Left ventricle myocardium inferior (tissue), 1 donor: ENCODE measurements at regions not wholly inside any gene's neighbourhood (a gene's known extent, or its start where the extent isn't known, plus 50 kb on each side); places are given as distances from the start of the nearest gene placed in this dataset.

Experiments used
- DNase-seq: peaks from one replicate; pipeline ENCODE4 v3.0.0-alpha.2; 2020
- H3K27ac ChIP-seq: fragments of 200-600 bp; replicated peaks from 2 replicates; pipeline ENCODE4 v1.8.0; 2021
- H3K27me3 ChIP-seq: fragments of 200-600 bp; 2 replicates; pipeline ENCODE4 v1.8.0; 2021; ENCODE audit warnings: low read depth
- H3K36me3 ChIP-seq: fragments of 200-600 bp; 2 replicates; pipeline ENCODE4 v1.8.0; 2021
- H3K4me1 ChIP-seq: fragments of 200-600 bp; 2 replicates; pipeline ENCODE4 v1.8.0; 2021
- H3K4me3 ChIP-seq: fragments of 200-600 bp; 2 replicates; pipeline ENCODE4 v1.8.0; 2021; ENCODE audit warnings: mild to moderate bottlenecking, moderate library complexity
- H3K9me3 ChIP-seq: fragments of 200-600 bp; replicated peaks from 2 replicates; pipeline ENCODE4 v1.8.0; 2021
- intact Hi-C: fragments of 100-400 bp; cut with micrococcal nuclease; formaldehyde crosslinking; loops from one replicate; pipeline ENCODE4 v1.11.0; 2022
- TF ChIP-seq, protein P1 (sequence below): fragments of 200-600 bp; IDR thresholded peaks from 2 replicates; pipeline ENCODE4 v1.8.0; 2021; ENCODE audit warnings: antibody characterized with exemption, mild to moderate bottlenecking, borderline replicate concordance
- donor health status: DM: no; HTN: yes; CAD: no; lungs with severe emphysema.

DNA sequence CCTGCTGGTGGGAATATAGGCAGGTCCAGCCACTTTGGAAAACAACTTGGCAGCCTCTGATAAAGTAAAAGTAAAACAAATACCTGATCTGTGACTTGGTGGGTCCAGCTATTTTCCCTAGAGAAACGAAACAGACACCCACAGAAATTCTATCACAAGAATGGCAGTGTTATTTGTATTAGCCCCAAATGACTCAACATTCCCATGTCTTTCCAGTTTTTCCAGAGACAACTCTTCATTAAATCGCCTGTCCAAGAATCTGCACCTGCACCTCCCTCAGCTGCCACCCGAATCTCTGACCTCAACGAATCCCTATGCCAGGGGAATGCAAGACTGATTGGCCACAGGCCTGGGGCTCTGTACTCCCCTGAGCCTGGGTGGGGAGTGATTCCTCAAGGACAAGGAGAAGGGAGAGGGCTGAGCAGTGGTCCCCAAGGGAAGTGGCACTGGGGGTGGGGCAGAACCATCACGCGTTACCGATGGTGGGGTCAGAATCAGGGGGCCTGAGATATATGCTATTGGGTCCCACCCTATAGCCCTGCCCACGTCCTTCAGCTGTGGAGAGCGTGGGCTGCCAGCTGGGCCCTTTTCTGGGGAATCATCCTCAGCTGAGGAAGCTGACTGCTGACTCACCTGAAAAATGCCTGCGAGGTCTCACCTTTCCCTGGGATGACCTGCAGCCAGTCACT is 553.0 kb downstream of the PTPRU start:
- Histone ChIP-seq H3K9me3 (no peaks in the 10 kb centered on the region), H3K27ac (no peak overlapping the region), H3K36me3 (no peaks in the 10 kb centered on the region), H3K4me3 (no peak overlapping the region), H3K27me3 (peaks cover 88% of the 10 kb centered on the region), H3K4me1 (no peaks in the 10 kb centered on the region)
- no peak for DNase-seq
- TF ChIP-seq, protein P1, sequence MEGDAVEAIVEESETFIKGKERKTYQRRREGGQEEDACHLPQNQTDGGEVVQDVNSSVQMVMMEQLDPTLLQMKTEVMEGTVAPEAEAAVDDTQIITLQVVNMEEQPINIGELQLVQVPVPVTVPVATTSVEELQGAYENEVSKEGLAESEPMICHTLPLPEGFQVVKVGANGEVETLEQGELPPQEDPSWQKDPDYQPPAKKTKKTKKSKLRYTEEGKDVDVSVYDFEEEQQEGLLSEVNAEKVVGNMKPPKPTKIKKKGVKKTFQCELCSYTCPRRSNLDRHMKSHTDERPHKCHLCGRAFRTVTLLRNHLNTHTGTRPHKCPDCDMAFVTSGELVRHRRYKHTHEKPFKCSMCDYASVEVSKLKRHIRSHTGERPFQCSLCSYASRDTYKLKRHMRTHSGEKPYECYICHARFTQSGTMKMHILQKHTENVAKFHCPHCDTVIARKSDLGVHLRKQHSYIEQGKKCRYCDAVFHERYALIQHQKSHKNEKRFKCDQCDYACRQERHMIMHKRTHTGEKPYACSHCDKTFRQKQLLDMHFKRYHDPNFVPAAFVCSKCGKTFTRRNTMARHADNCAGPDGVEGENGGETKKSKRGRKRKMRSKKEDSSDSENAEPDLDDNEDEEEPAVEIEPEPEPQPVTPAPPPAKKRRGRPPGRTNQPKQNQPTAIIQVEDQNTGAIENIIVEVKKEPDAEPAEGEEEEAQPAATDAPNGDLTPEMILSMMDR, result no peak
- intact Hi-C loops, result no loop called here

DNA sequence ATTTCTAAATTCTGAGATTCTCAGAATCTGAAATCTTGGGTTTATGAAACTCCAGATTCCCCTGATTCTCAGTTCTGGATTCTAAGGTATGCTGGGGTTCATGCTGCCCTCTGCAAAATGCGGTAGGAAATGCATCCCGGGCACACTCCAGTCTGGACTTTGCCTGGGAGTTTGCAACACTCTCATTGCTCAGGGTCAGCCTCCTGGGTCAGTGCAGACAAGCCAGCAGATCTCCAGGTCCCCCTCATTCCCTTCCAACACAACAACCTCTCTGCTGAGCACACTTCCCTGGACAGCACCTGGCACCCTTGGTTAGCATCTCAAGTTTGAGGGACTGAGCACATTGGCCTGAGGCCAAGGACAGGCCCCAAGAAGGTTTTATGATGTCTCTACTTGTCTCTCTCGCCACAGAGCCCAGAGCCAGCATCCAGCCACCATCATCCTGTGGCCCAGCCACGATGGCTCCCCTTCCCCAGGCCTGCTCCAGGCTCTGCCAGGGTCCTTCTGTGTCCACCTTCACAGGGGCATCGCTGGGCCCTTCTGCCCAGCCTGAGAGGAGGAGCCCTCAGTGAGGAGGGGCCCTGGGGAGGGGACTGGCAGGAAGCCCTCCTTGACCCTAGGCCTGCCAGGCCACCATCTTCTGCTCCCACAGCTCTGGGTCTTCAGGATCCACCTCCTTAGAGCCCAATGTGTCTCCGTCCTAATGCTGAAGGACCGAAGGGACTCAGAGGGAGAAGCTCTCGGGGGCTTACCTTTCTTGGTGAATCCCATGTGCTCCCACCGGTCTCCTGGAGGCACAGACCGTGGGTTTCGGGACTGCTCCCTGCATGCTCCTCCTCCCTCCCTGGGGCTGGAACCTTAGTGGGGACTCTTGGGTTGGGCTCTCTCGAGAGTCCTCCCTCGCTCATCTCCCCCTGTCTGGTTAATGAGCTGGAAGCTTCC is 550.7 kb downstream of the PTPRU start:
- Histone ChIP-seq H3K4me1 (no peaks in the 10 kb centered on the region), H3K9me3 (no peaks in the 10 kb centered on the region), H3K4me3 (no peak overlapping the region), H3K36me3 (no peaks in the 10 kb centered on the region), H3K27ac (no peak overlapping the region), H3K27me3 (peaks cover 99% of the 10 kb centered on the region)
- intact Hi-C loops, result no loop called here
- TF ChIP-seq, protein P1, result no peak
- DNase-seq, result no peak

DNA sequence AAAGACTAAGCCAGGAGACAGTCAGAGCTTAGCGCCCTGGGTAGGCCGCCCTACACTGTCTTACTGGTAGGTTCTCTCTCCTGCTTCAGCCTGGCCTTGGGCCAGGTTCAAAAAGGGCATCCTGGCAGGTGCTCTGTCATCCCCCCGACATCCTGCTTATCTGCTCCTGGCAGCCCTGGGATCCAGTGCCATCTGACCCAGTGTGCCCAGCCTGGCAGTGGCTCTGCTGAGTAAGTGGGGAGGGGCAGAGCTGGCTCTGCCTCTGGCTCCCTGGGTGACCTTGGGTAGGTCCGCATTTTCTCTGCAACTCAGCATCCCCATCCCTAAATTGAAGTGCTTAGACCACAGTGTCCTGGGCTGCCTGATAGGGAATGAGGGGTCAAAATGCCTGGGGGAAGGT is 549.9 kb downstream of the PTPRU start:
- TF ChIP-seq, protein P1, result no peak
- H3K4me1 ChIP-seq, result no peaks in the 10 kb centered on the region
- H3K27ac ChIP-seq, result no peak overlapping the region
- no peaks in the 10 kb centered on the region for H3K9me3 ChIP-seq
- H3K27me3 ChIP-seq, result peaks cover 98% of the 10 kb centered on the region
- intact Hi-C loops, result no loop called here
- DNase-seq, result no peak
- H3K4me3 ChIP-seq, result no peak overlapping the region
- no peaks in the 10 kb centered on the region for H3K36me3 ChIP-seq

DNA sequence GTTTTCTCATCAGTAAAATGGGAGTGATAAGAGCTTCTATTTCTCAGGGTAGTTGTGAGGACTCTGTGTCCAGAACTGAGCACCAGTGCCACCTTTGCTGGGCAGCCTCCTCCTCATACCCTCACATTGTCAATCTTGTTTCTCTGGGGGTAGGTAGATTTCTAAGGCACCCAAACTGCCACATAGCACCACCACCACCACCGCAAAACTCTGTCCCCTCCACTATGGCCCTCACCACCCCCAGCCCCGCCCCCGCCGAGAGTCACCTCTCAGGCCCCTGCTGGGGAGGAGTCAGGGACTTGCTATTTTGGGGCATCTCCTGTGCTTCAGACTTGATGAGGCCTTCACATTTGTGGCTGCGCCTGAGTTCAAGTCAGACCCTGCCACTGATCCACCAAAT is 549.2 kb downstream of the PTPRU start:
- Histone ChIP-seq H3K27me3 (peaks cover 96% of the 10 kb centered on the region), H3K4me3 (no peak overlapping the region), H3K27ac (no peak overlapping the region), H3K36me3 (no peaks in the 10 kb centered on the region), H3K9me3 (no peaks in the 10 kb centered on the region), H3K4me1 (no peaks in the 10 kb centered on the region)
- intact Hi-C loops, result no loop called here
- TF ChIP-seq, protein P1, result no peak
- DNase-seq, result no peak

DNA sequence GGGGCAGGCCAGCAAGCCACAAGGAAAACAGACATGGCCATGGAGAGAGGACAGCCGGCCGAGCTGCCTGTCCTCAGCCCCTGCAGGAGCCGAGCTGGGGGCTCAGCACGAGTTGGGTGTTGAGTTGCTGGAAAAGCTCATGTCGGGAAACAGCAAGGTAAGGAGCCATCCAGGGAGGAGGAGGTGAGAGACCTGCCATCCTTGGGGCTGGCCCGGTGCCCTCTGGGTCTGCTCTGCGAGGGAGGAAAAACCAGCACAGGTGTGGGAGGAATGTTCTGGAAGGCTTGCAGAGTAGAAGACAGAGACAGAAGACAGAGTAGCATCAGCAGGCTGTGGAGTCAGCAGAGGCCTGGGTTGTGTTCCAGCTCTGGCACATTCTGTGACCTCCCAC is 548.8 kb downstream of the PTPRU start:
- Histone ChIP-seq H3K4me1 (no peaks in the 10 kb centered on the region), H3K36me3 (no peaks in the 10 kb centered on the region), H3K27ac (no peak overlapping the region), H3K27me3 (peaks cover 96% of the 10 kb centered on the region), H3K9me3 (no peaks in the 10 kb centered on the region), H3K4me3 (no peak overlapping the region)
- DNase-seq, result no peak
- TF ChIP-seq, protein P1, result no peak
- intact Hi-C loops, result no loop called here
